ENCODE measurements at regions not wholly inside any gene's neighbourhood (a gene's known extent, or its start where the extent isn't known, plus 50 kb on each side); places are given as distances from the start of the nearest gene placed in this dataset.
"Not testable (repeated sequence)": the region's sequence is repeated elsewhere in the genome, so short reads cannot be mapped to it uniquely, and the experiment has no call there.

GRCh38 chr2:78811955-78812610, 213.4 kb upstream of the REG3G start:
- no peak overlapping the region for H3K4me3 Mint-ChIP-seq
- no peak overlapping the region for H3K27ac Mint-ChIP-seq
- Histone ChIP-seq H3K4me3 (ENCODE audit: low read length) (no peak overlapping the region), H3K4me1 (ENCODE audit: insufficient read depth, low read length) (no peaks in the 10 kb centered on the region), H3K9me3 (ENCODE audit: low read length) (no peaks in the 10 kb centered on the region), H3K27me3 (ENCODE audit: insufficient read depth, low read length, poor library complexity, severe bottlenecking) (no peaks in the 10 kb centered on the region), H3K36me3 (ENCODE audit: insufficient read depth, low read length) (no peaks in the 10 kb centered on the region), H3K27ac (ENCODE audit: low read depth, low read length) (no peak overlapping the region)
- no peaks in the 10 kb centered on the region for H3K27me3 Mint-ChIP-seq
- H3K4me1 Mint-ChIP-seq: no peaks in the 10 kb centered on the region
- ChIA-PET CTCF (no interaction called here), POLR2A (no interaction called here)
- DNase-seq: no peak
- no peaks in the 10 kb centered on the region for H3K36me3 Mint-ChIP-seq
- H3K9me3 Mint-ChIP-seq: peaks cover 2 to 19% (median 6%) of the 10 kb centered on the region in 5 donors

GRCh38 chr2:78814331-78814986, 211.0 kb upstream of the REG3G start:
- H3K4me3 Mint-ChIP-seq: peak overlapping the region in 1 of 7 donors; percentile 32
- Histone ChIP-seq H3K9me3 (ENCODE audit: low read length) (no peaks in the 10 kb centered on the region), H3K27me3 (ENCODE audit: insufficient read depth, low read length, poor library complexity, severe bottlenecking) (no peaks in the 10 kb centered on the region), H3K4me1 (ENCODE audit: insufficient read depth, low read length) (no peaks in the 10 kb centered on the region), H3K36me3 (ENCODE audit: insufficient read depth, low read length) (no peaks in the 10 kb centered on the region), H3K27ac (ENCODE audit: low read depth, low read length) (no peak overlapping the region), H3K4me3 (ENCODE audit: low read length) (no peak overlapping the region)
- CTCF ChIA-PET: no interaction called here
- H3K9me3 Mint-ChIP-seq: peaks cover 2 to 6% (median 5%) of the 10 kb centered on the region in 5 donors
- H3K27me3 Mint-ChIP-seq: no peaks in the 10 kb centered on the region
- H3K4me1 Mint-ChIP-seq: no peaks in the 10 kb centered on the region
- POLR2A ChIA-PET: no interaction called here
- DNase-seq: no peak
- no peak overlapping the region for H3K27ac Mint-ChIP-seq
- H3K36me3 Mint-ChIP-seq: no peaks in the 10 kb centered on the region

GRCh38 chr2:78817430-78817829, 208.1 kb upstream of the REG3G start:
- H3K27me3 ChIP-seq (ENCODE audit: insufficient read depth, low read length, poor library complexity, severe bottlenecking): no peaks in the 10 kb centered on the region
- no peak overlapping the region for H3K27ac ChIP-seq (ENCODE audit: low read depth, low read length)
- H3K4me1 ChIP-seq (ENCODE audit: insufficient read depth, low read length): no peaks in the 10 kb centered on the region
- peaks cover 2 to 19% (median 10%) of the 10 kb centered on the region in 5 donors for H3K9me3 Mint-ChIP-seq
- H3K36me3 Mint-ChIP-seq: no peaks in the 10 kb centered on the region
- no peak for DNase-seq
- H3K4me1 Mint-ChIP-seq: no peaks in the 10 kb centered on the region
- no peak overlapping the region for H3K4me3 Mint-ChIP-seq
- CTCF ChIA-PET: no interaction called here
- H3K9me3 ChIP-seq (ENCODE audit: low read length): no peaks in the 10 kb centered on the region
- no peaks in the 10 kb centered on the region for H3K27me3 Mint-ChIP-seq
- H3K4me3 ChIP-seq (ENCODE audit: low read length): no peak overlapping the region
- POLR2A ChIA-PET: no interaction called here
- H3K36me3 ChIP-seq (ENCODE audit: insufficient read depth, low read length): no peaks in the 10 kb centered on the region
- no peak overlapping the region for H3K27ac Mint-ChIP-seq

GRCh38 chr2:78832481-78832880, 193.0 kb upstream of the REG3G start:
- Mint-ChIP-seq H3K9me3 (peaks cover 5 to 31% (median 9%) of the 10 kb centered on the region in 5 donors), H3K27ac (no peak overlapping the region), H3K4me3 (no peak overlapping the region), H3K27me3 (peaks cover 0 to 3% of the 10 kb centered on the region in 2 donors), H3K36me3 (no peaks in the 10 kb centered on the region), H3K4me1 (no peaks in the 10 kb centered on the region)
- Histone ChIP-seq H3K9me3 (ENCODE audit: low read length) (no peaks in the 10 kb centered on the region), H3K27me3 (ENCODE audit: insufficient read depth, low read length, poor library complexity, severe bottlenecking) (no peaks in the 10 kb centered on the region), H3K27ac (ENCODE audit: low read depth, low read length) (no peak overlapping the region), H3K4me3 (ENCODE audit: low read length) (no peak overlapping the region), H3K36me3 (ENCODE audit: insufficient read depth, low read length) (no peaks in the 10 kb centered on the region), H3K4me1 (ENCODE audit: insufficient read depth, low read length) (no peaks in the 10 kb centered on the region)
- CTCF ChIA-PET: no interaction called here
- POLR2A ChIA-PET: no interaction called here
- no peak for DNase-seq

GRCh38 chr2:78839259-78839658, 186.2 kb upstream of the REG3G start:
- ChIA-PET CTCF (no interaction called here), POLR2A (no interaction called here)
- Mint-ChIP-seq H3K4me1 (no peaks in the 10 kb centered on the region), H3K36me3 (no peaks in the 10 kb centered on the region), H3K27ac (no peak overlapping the region), H3K9me3 (peaks cover 9 to 34% (median 14%) of the 10 kb centered on the region in 5 donors), H3K4me3 (no peak overlapping the region), H3K27me3 (peaks cover 0 to 3% of the 10 kb centered on the region in 2 donors)
- Histone ChIP-seq H3K4me3 (ENCODE audit: low read length) (no peak overlapping the region), H3K36me3 (ENCODE audit: insufficient read depth, low read length) (no peaks in the 10 kb centered on the region), H3K27ac (ENCODE audit: low read depth, low read length) (no peak overlapping the region), H3K27me3 (ENCODE audit: insufficient read depth, low read length, poor library complexity, severe bottlenecking) (no peaks in the 10 kb centered on the region), H3K9me3 (ENCODE audit: low read length) (no peaks in the 10 kb centered on the region), H3K4me1 (ENCODE audit: insufficient read depth, low read length) (no peaks in the 10 kb centered on the region)
- no peak for DNase-seq

GRCh38 chr2:78840311-78840710, 185.2 kb upstream of the REG3G start:
- H3K4me3 ChIP-seq (ENCODE audit: low read length); H3K27me3 ChIP-seq (ENCODE audit: insufficient read depth, low read length, poor library complexity, severe bottlenecking); DNase-seq; H3K36me3 Mint-ChIP-seq; H3K4me1 Mint-ChIP-seq; H3K4me3 Mint-ChIP-seq; H3K27ac ChIP-seq (ENCODE audit: low read depth, low read length); H3K36me3 ChIP-seq (ENCODE audit: insufficient read depth, low read length); CTCF ChIA-PET; H3K27ac Mint-ChIP-seq; H3K4me1 ChIP-seq (ENCODE audit: insufficient read depth, low read length); POLR2A ChIA-PET; H3K27me3 Mint-ChIP-seq; H3K9me3 ChIP-seq (ENCODE audit: low read length): not testable (repeated sequence)
- peaks cover 9 to 34% (median 14%) of the 10 kb centered on the region in 5 donors for H3K9me3 Mint-ChIP-seq

- Histone ChIP-seq H3K27me3 (ENCODE audit: insufficient read depth, low read length, poor library complexity, severe bottlenecking) (no peaks in the 10 kb centered on the region), H3K27ac (ENCODE audit: low read depth, low read length) (no peak overlapping the region), H3K9me3 (ENCODE audit: low read length) (no peaks in the 10 kb centered on the region), H3K36me3 (ENCODE audit: insufficient read depth, low read length) (no peaks in the 10 kb centered on the region), H3K4me1 (ENCODE audit: insufficient read depth, low read length) (no peaks in the 10 kb centered on the region), H3K4me3 (ENCODE audit: low read length) (no peak overlapping the region)
- H3K27ac Mint-ChIP-seq: no peak overlapping the region
- no peaks in the 10 kb centered on the region for H3K36me3 Mint-ChIP-seq
- ChIA-PET CTCF (no interaction called here), POLR2A (no interaction called here)
- no peak for DNase-seq
- H3K9me3 Mint-ChIP-seq: peaks cover 10 to 20% (median 17%) of the 10 kb centered on the region in 5 donors
- H3K4me1 Mint-ChIP-seq: no peaks in the 10 kb centered on the region
- H3K4me3 Mint-ChIP-seq: no peak overlapping the region
- no peaks in the 10 kb centered on the region for H3K27me3 Mint-ChIP-seq
Measured at GRCh38 chr2:78845664-78846185, 179.8 kb upstream of the REG3G start.

GRCh38 chr2:78861546-78861945, 164.0 kb upstream of the REG3G start:
- no peak overlapping the region for H3K4me3 Mint-ChIP-seq
- H3K4me1 Mint-ChIP-seq: no peaks in the 10 kb centered on the region
- Histone ChIP-seq H3K4me1 (ENCODE audit: insufficient read depth, low read length) (no peaks in the 10 kb centered on the region), H3K27ac (ENCODE audit: low read depth, low read length) (no peak overlapping the region), H3K27me3 (ENCODE audit: insufficient read depth, low read length, poor library complexity, severe bottlenecking) (no peaks in the 10 kb centered on the region), H3K4me3 (ENCODE audit: low read length) (no peak overlapping the region), H3K9me3 (ENCODE audit: low read length) (no peaks in the 10 kb centered on the region), H3K36me3 (ENCODE audit: insufficient read depth, low read length) (no peaks in the 10 kb centered on the region)
- H3K27me3 Mint-ChIP-seq: peaks cover 0 to 2% of the 10 kb centered on the region in 2 donors
- no peak overlapping the region for H3K27ac Mint-ChIP-seq
- H3K9me3 Mint-ChIP-seq: peaks cover 11 to 41% (median 16%) of the 10 kb centered on the region in 5 donors
- H3K36me3 Mint-ChIP-seq: no peaks in the 10 kb centered on the region
- ChIA-PET CTCF (no interaction called here), POLR2A (no interaction called here)
- DNase-seq: no peak
